ENCODE measurements at regions not wholly inside any gene's neighbourhood (a gene's known extent, or its start where the extent isn't known, plus 50 kb on each side); places are given as distances from the start of the nearest gene placed in this dataset.

- Histone ChIP-seq H4K20me1 (ENCODE audit: insufficient read depth, low read length, poor library complexity, severe bottlenecking) (no peaks in the 10 kb centered on the region), H3K79me2 (ENCODE audit: insufficient read depth, low read length) (no peaks in the 10 kb centered on the region), H2AFZ (ENCODE audit: low read length) (no peak overlapping the region), H3K4me2 (ENCODE audit: low read depth, low read length, poor library complexity, severe bottlenecking) (no peak overlapping the region), H3K4me1 (ENCODE audit: insufficient read depth, low read length, poor library complexity, severe bottlenecking) (no peaks in the 10 kb centered on the region), H3K9ac (ENCODE audit: low read depth, low read length, poor library complexity, severe bottlenecking) (no peak overlapping the region), H3K4me3 (ENCODE audit: low read length, poor library complexity, severe bottlenecking) (no peak overlapping the region), H3K27me3 (ENCODE audit: insufficient read depth, low read length, poor library complexity, severe bottlenecking) (no peaks in the 10 kb centered on the region), H3F3A (ENCODE audit: low read depth) (no peaks in the 10 kb centered on the region), H3K9me2 (replicated peaks; ENCODE audit: low read depth, low read length) (no peaks in the 10 kb centered on the region), H3K36me3 (ENCODE audit: insufficient read depth, low read length) (no peaks in the 10 kb centered on the region), H3K9me3 (ENCODE audit: insufficient read depth, low read depth, low read length) (no peaks in the 10 kb centered on the region)
- TF ChIP-seq EZH2phosphoT487 (IDR thresholded peaks at IDR 0.05; ENCODE audit: borderline replicate concordance) (no peak), CTCF (conservative IDR thresholded peaks at IDR 0.05; ENCODE audit: low read length) (no peak)
These were observed 53.7 kb downstream of the CAMK2N1 start for GRCh38 chr1:20432341-20432740.

GRCh38 chr1:20431176-20431460, 54.9 kb downstream of the CAMK2N1 start:
- Histone ChIP-seq H2AFZ (ENCODE audit: low read length) (no peak overlapping the region), H3K9ac (ENCODE audit: low read depth, low read length, poor library complexity, severe bottlenecking) (no peak overlapping the region)

GRCh38 chr1:20430355-20431175, 55.4 kb downstream of the CAMK2N1 start:
- Histone ChIP-seq H2AFZ (ENCODE audit: low read length) (peak overlapping the region; percentile 44; the same call in 1 of the 2 replicates), H4K20me1 (ENCODE audit: insufficient read depth, low read length, poor library complexity, severe bottlenecking) (no peaks in the 10 kb centered on the region), H3K36me3 (ENCODE audit: insufficient read depth, low read length) (no peaks in the 10 kb centered on the region), H3K4me2 (ENCODE audit: low read depth, low read length, poor library complexity, severe bottlenecking) (no peak overlapping the region), H3K4me3 (ENCODE audit: low read length, poor library complexity, severe bottlenecking) (no peak overlapping the region), H3K9me3 (ENCODE audit: insufficient read depth, low read depth, low read length) (no peaks in the 10 kb centered on the region), H3K27me3 (ENCODE audit: insufficient read depth, low read length, poor library complexity, severe bottlenecking) (no peaks in the 10 kb centered on the region), H3F3A (ENCODE audit: low read depth) (no peaks in the 10 kb centered on the region), H3K9me2 (replicated peaks; ENCODE audit: low read depth, low read length) (no peaks in the 10 kb centered on the region), H3K9ac (ENCODE audit: low read depth, low read length, poor library complexity, severe bottlenecking) (no peak overlapping the region), H3K79me2 (ENCODE audit: insufficient read depth, low read length) (no peaks in the 10 kb centered on the region), H3K4me1 (ENCODE audit: insufficient read depth, low read length, poor library complexity, severe bottlenecking) (no peaks in the 10 kb centered on the region)
- TF ChIP-seq CTCF (conservative IDR thresholded peaks at IDR 0.05; ENCODE audit: low read length) (peak; percentile 96), EZH2phosphoT487 (IDR thresholded peaks at IDR 0.05; ENCODE audit: borderline replicate concordance) (no peak)

More at GRCh38 chr1:20431176-20431460, 54.9 kb downstream of the CAMK2N1 start:
- no peaks in the 10 kb centered on the region for H3K79me2 ChIP-seq (ENCODE audit: insufficient read depth, low read length)
- no peaks in the 10 kb centered on the region for H4K20me1 ChIP-seq (ENCODE audit: insufficient read depth, low read length, poor library complexity, severe bottlenecking)
- no peaks in the 10 kb centered on the region for H3F3A ChIP-seq (ENCODE audit: low read depth)
- H3K27me3 ChIP-seq (ENCODE audit: insufficient read depth, low read length, poor library complexity, severe bottlenecking) = no peaks in the 10 kb centered on the region
- no peak overlapping the region for H3K4me3 ChIP-seq (ENCODE audit: low read length, poor library complexity, severe bottlenecking)
- H3K36me3 ChIP-seq (ENCODE audit: insufficient read depth, low read length) = no peaks in the 10 kb centered on the region
- H3K4me1 ChIP-seq (ENCODE audit: insufficient read depth, low read length, poor library complexity, severe bottlenecking) = no peaks in the 10 kb centered on the region
- no peak overlapping the region for H3K4me2 ChIP-seq (ENCODE audit: low read depth, low read length, poor library complexity, severe bottlenecking)
- H3K9me2 ChIP-seq (replicated peaks; ENCODE audit: low read depth, low read length) = no peaks in the 10 kb centered on the region
- TF ChIP-seq CTCF (conservative IDR thresholded peaks at IDR 0.05; ENCODE audit: low read length) (no peak), EZH2phosphoT487 (IDR thresholded peaks at IDR 0.05; ENCODE audit: borderline replicate concordance) (no peak)
- H3K9me3 ChIP-seq (ENCODE audit: insufficient read depth, low read depth, low read length) = no peaks in the 10 kb centered on the region

Measured in Loucy (cell line).